ENCODE measurements at regions not wholly inside any gene's neighbourhood (a gene's known extent, or its start where the extent isn't known, plus 50 kb on each side); places are given as distances from the start of the nearest gene placed in this dataset.

GRCh38 chr22:22168190-22168940, 76.2 kb upstream of the VPREB1 start:
- TF ChIP-seq EP300 (IDR thresholded peaks at IDR 0.05) (no peak), CTCF (IDR thresholded peaks at IDR 0.05) (no peak)
